B cell (primary cell): ENCODE measurements at regions not wholly inside any gene's neighbourhood (a gene's known extent, or its start where the extent isn't known, plus 50 kb on each side); places are given as distances from the start of the nearest gene placed in this dataset.
"Not testable (repeated sequence)": the region's sequence is repeated elsewhere in the genome, so short reads cannot be mapped to it uniquely, and the experiment has no call there.

Source experiments
- ATAC-seq: fragments of 200-7000 bp; cut with Tn5 transposase; one replicate; pipeline ENCODE4 v1.10.0; 2021; ENCODE audit warnings: low read depth, mild to moderate bottlenecking, moderate number of reproducible peaks, moderate library complexity
- CTCF ChIA-PET: fragments of 350-600 bp; sonication (Branson Sonifier 250); formaldehyde crosslinking; loops from one replicate; lab custom pipeline; 2021; ENCODE audit warnings: antibody characterized with exemption, inconsistent platforms; lab: Charles Lee
- POLR2A ChIA-PET: fragments of 350-600 bp; sonication (Branson Sonifier 250); formaldehyde crosslinking; loops from one replicate; lab custom pipeline; 2021; ENCODE audit warnings: antibody characterized with exemption; lab: Charles Lee
- DNase-seq: peaks from one replicate; pipeline ENCODE4 v3.0.0; 2013
- H2AFZ ChIP-seq: 2 replicates; pipeline ENCODE4 v1.6.1; 2012; ENCODE audit warnings: mild to moderate bottlenecking, low read depth, low read length; ENCODE audit not compliant: insufficient read depth, poor library complexity, severe bottlenecking
- H3K27ac ChIP-seq, 2 donors: 1 replicate in 1 of 2; 2 replicates in 1 of 2; pipeline ENCODE4 v1.5.1; 2012 to 2013; ENCODE audit warnings: low read length in 2 of 2, mild to moderate bottlenecking in 2 of 2, moderate library complexity in 1 of 2
- H3K27me3 ChIP-seq, 4 experiments: fragments of 200-600 bp in 1 of 4; sonication (generic) in 1 of 4; replicated peaks in 1 of 4; 1 replicate in 2 of 4; 2 replicates in 2 of 4; pipeline versions ENCODE4 v1.6.1 to v1.7.0; 2013 to 2016; ENCODE audit warnings: low read length in 3 of 4, mild to moderate bottlenecking in 2 of 4, mixed read lengths in 1 of 4, moderate library complexity in 1 of 4; ENCODE audit not compliant: insufficient read depth in 4 of 4, control insufficient read depth in 3 of 4; ENCODE audit errors: control extremely low read depth in 1 of 4
- H3K36me3 ChIP-seq, 2 experiments: replicated peaks in 1 of 2; 1 replicate in 1 of 2; 2 replicates in 1 of 2; pipeline versions ENCODE4 v1.6.1 to v1.7.1; 2013; ENCODE audit warnings: low read length in 1 of 2; ENCODE audit not compliant: insufficient read depth in 2 of 2, control insufficient read depth in 1 of 2; ENCODE audit errors: control extremely low read depth in 1 of 2, extremely low read depth in 1 of 2
- H3K4me1 ChIP-seq, 2 donors: fragments of 200-600 bp in 1 of 2; sonication (generic) in 1 of 2; 1 replicate in 1 of 2; 2 replicates in 1 of 2; pipeline versions ENCODE4 v1.5.1 to v1.6.1; 2013 to 2017; ENCODE audit warnings: low read length in 2 of 2; ENCODE audit not compliant: control insufficient read depth in 2 of 2, insufficient read depth in 2 of 2
- H3K4me2 ChIP-seq: replicated peaks from 2 replicates; pipeline ENCODE3; 2012; ENCODE audit warnings: mild to moderate bottlenecking, low read depth, low read length; ENCODE audit not compliant: poor library complexity, severe bottlenecking
- H3K4me3 ChIP-seq, 5 experiments: fragments of 200-600 bp in 1 of 5; sonication (generic) in 1 of 5; 1 replicate in 3 of 5; 2 replicates in 2 of 5; pipeline versions ENCODE4 v1.5.1 to v1.7.0; 2011 to 2016; ENCODE audit warnings: low read length in 4 of 5, mild to moderate bottlenecking in 4 of 5, low read depth in 2 of 5, control low read depth in 1 of 5, moderate library complexity in 1 of 5; ENCODE audit not compliant: insufficient read depth in 1 of 5; ENCODE audit errors: control extremely low read depth in 1 of 5, extremely low read depth in 1 of 5
- H3K79me2 ChIP-seq: fragments of 200-600 bp; sonication (generic); one replicate; pipeline ENCODE4 v1.6.0; 2016; ENCODE audit warnings: low read length; ENCODE audit not compliant: control insufficient read depth, insufficient read depth
- H3K9ac ChIP-seq: fragments of 200-600 bp; sonication (generic); 2 replicates; pipeline ENCODE4 v1.6.1; 2017; ENCODE audit warnings: mild to moderate bottlenecking, low read length, moderate library complexity
- H3K9me3 ChIP-seq, 3 donors: one replicate each; pipeline versions ENCODE4 v1.6.1 to v1.7.1; 2013; ENCODE audit warnings: low read length in 2 of 3; ENCODE audit not compliant: control insufficient read depth in 2 of 3, insufficient read depth in 1 of 3; ENCODE audit errors: control extremely low read depth in 1 of 3
- H4K20me1 ChIP-seq: 2 replicates; pipeline ENCODE4 v1.6.0; 2012; ENCODE audit warnings: mild to moderate bottlenecking, low read length; ENCODE audit not compliant: insufficient read depth, control insufficient read depth, poor library complexity, severe bottlenecking
- H3K27ac Mint-ChIP-seq: one replicate; pipeline ENCODE4 v1.8.0; 2021; ENCODE audit warnings: mixed read lengths
- H3K27me3 Mint-ChIP-seq: one replicate; pipeline ENCODE4 v1.8.0; 2021; ENCODE audit warnings: mixed read lengths
- H3K4me1 Mint-ChIP-seq: one replicate; pipeline ENCODE4 v1.8.0; 2021; ENCODE audit warnings: mixed read lengths
- H3K4me3 Mint-ChIP-seq: one replicate; pipeline ENCODE4 v1.8.0; 2021; ENCODE audit warnings: mixed read lengths
- H3K9me3 Mint-ChIP-seq: one replicate; pipeline ENCODE4 v1.8.0; 2022; ENCODE audit warnings: mixed read lengths; ENCODE audit not compliant: insufficient read depth
- WGBS: methylation state at CpG from one replicate; pipeline ENCODE4 v1.1.5; 2013; ENCODE audit warnings: missing lambda C conversion rate; ENCODE audit not compliant: insufficient coverage; 5-methylcytosine and 5-hydroxymethylcytosine counted together
- intact Hi-C: fragments of 100-400 bp; cut with micrococcal nuclease; formaldehyde crosslinking; loops from one replicate; pipeline ENCODE4 v1.10.0; 2022

DNA sequence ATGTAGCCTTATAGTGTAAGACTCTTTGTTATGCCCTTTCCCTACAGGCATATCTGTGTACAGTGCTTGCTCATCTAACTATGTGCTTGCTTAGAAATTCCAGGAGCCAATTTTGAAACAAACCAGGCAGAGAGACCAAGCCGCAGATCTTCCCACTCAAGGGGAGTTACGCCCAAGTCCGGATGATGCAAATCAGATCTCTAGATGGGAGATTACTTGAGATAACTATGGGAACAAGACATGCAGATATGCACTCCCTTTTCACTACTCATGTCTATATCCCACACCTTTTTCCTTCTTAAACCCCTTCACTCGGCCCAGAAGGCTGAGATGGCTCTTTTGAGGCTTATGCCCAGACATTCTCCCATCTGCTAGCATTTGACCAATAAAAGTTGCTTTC lies 179.7 kb upstream of the ZNF658 start:
- H3K79me2 ChIP-seq, DNase-seq, H3K4me1 ChIP-seq, H3K9ac ChIP-seq, H3K4me3 ChIP-seq, H3K9me3 Mint-ChIP-seq, intact Hi-C loops, H3K4me2 ChIP-seq, H3K36me3 ChIP-seq, H3K27me3 ChIP-seq, H3K27ac Mint-ChIP-seq, H3K9me3 ChIP-seq, CTCF ChIA-PET, POLR2A ChIA-PET, H2AFZ ChIP-seq, H3K27ac ChIP-seq, ATAC-seq, H4K20me1 ChIP-seq, H3K27me3 Mint-ChIP-seq, H3K4me1 Mint-ChIP-seq, H3K4me3 Mint-ChIP-seq: not testable (repeated sequence)
- no CpG with 5 or more reads among the region's 4 CpGs for WGBS

DNA sequence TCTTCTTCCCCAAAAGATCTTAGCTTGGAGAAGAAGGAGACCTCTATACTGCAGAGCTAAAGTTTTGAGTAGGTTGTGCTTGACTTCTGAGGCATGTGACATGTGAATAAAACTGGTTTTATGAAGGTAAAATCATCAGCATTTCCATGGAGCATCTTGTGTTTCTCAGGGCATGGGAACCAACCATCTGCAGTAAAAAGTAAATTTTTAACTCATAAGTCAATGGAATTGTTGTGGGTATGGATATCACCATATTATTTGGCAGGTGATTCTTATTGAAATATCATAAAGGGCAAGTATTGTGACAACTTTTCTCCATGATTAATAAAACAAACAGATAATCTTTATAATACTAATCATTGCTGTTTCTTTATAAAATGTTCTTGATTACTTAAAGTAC lies 173.0 kb upstream of the ZNF658 start:
- DNase-seq, ATAC-seq, H4K20me1 ChIP-seq, H3K4me3 Mint-ChIP-seq, H3K27me3 Mint-ChIP-seq, H3K9me3 ChIP-seq, POLR2A ChIA-PET, H3K4me1 ChIP-seq, H3K4me1 Mint-ChIP-seq, intact Hi-C loops, H3K27me3 ChIP-seq, H3K36me3 ChIP-seq, H3K4me3 ChIP-seq, H3K79me2 ChIP-seq, H2AFZ ChIP-seq, CTCF ChIA-PET, H3K27ac Mint-ChIP-seq, H3K4me2 ChIP-seq, H3K27ac ChIP-seq, H3K9me3 Mint-ChIP-seq, H3K9ac ChIP-seq: not testable (repeated sequence)

DNA sequence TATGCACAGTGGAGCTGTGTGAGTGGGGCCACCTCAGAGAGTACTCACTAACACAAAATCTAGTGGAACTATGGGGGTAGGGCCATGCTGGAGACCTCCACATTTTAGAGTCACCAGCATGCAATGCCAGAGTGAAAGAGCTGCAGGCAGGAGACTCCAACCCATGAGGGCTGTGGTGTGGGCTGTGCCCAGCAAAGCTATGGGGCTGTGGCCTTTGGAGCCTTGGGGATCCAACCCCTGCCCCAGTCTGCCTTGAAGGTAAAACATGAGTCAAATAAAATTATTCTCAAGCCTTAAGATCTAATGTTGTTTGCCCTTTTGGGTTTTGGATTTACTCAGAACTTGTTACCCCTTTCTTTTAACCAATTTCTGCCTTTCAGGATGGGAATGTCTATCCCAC lies 163.8 kb upstream of the ZNF658 start:
- H3K79me2 ChIP-seq, DNase-seq, CTCF ChIA-PET, H3K4me3 ChIP-seq, H3K4me1 Mint-ChIP-seq, H4K20me1 ChIP-seq, H3K9me3 ChIP-seq, H3K27ac Mint-ChIP-seq, H3K36me3 ChIP-seq, H3K4me3 Mint-ChIP-seq, H3K9ac ChIP-seq, H3K4me1 ChIP-seq, ATAC-seq, H3K27me3 Mint-ChIP-seq, H3K9me3 Mint-ChIP-seq, H2AFZ ChIP-seq, POLR2A ChIA-PET, intact Hi-C loops, H3K27ac ChIP-seq, H3K27me3 ChIP-seq, H3K4me2 ChIP-seq: not testable (repeated sequence)

DNA sequence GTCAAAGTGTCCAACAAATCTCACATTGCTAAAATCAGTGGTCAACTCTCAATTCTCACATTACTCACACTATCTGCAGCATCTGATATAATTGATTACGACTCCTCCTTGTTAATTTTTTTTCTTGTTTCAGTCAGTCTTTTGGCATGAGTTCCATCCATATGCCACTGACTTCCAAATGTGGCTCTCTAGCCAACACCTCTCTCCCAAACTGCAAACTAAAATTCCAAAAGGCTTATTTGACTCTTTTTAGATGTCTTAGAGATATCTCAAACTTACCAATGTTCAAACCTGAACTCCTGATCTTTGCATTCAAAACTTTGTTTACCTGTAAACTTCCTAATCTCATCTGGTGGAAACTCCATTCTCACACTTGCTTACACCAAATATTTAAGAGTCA lies 162.1 kb upstream of the ZNF658 start:
- DNase-seq, H3K27ac Mint-ChIP-seq, H3K79me2 ChIP-seq, H4K20me1 ChIP-seq, H3K36me3 ChIP-seq, H3K4me3 Mint-ChIP-seq, H3K9me3 ChIP-seq, H3K9ac ChIP-seq, H3K27me3 Mint-ChIP-seq, H2AFZ ChIP-seq, H3K27ac ChIP-seq, H3K27me3 ChIP-seq, ATAC-seq, CTCF ChIA-PET, H3K4me1 ChIP-seq, intact Hi-C loops, POLR2A ChIA-PET, H3K4me1 Mint-ChIP-seq, H3K9me3 Mint-ChIP-seq, H3K4me3 ChIP-seq, H3K4me2 ChIP-seq: not testable (repeated sequence)
- WGBS = no CpG with 5 or more reads among the region's 1 CpG
